ENCODE measurements at regions not wholly inside any gene's neighbourhood (a gene's known extent, or its start where the extent isn't known, plus 50 kb on each side); places are given as distances from the start of the nearest gene placed in this dataset.

DNA sequence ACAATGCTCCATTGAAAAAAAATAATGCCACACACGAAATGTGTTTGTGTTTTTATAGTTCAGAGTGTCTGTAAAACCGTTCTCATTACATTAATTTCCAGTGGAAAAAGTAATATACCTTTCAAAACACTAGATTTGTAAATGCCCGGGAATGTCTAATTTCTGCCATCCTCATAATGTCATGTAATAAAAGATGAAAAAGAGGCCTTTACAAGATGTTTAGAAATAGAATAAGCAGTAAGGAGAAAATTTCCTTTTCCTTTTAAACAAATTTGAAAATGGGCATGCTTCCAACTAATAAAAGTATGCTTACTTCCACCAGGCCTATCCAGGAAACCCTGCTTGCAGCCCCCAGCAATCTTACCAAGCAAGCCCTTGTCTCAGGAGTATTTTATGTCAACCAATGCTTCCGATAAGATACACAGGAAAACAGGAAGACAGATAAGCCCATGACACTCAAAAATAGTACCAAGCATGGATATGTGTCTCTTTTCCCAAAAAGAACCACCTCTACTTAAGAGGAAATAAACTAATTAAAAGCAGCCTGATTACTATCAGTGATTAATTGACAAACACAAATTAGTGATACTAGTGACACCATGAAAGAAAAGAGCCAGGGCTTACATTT is 894.7 kb upstream of the INTU start:
- Histone ChIP-seq H3K9ac (ENCODE audit: low read depth in 1 of 2, low read length in 2 of 2) (no peak overlapping the region), H3K4me3 (ENCODE audit: low read depth in 1 of 3, low read length in 3 of 3) (no peak overlapping the region), H3K27ac (ENCODE audit: low read depth in 1 of 2, low read length in 2 of 2) (no peak overlapping the region), H3K4me1 (ENCODE audit: control insufficient read depth in 4 of 4, insufficient read depth in 4 of 4, low read length in 3 of 4) (peaks cover 0 to 2% (median 0%) of the 10 kb centered on the region in 4 donors), H3K36me3 (ENCODE audit: control insufficient read depth in 4 of 4, insufficient read depth in 3 of 4, low read depth in 1 of 4, low read length in 3 of 4) (no peaks in the 10 kb centered on the region), H3K27me3 (ENCODE audit: control insufficient read depth in 4 of 4, insufficient read depth in 4 of 4, low read length in 3 of 4) (no peaks in the 10 kb centered on the region), H3K9me3 (ENCODE audit: control insufficient read depth in 4 of 4, low read length in 3 of 4) (no peaks in the 10 kb centered on the region)
- WGBS, result 54% methylated on average over 4 of the region's 4 CpGs
- no peak for DNase-seq (ENCODE audit: low spot score)
- no peak for TF ChIP-seq NR2F2 (IDR thresholded peaks at IDR 0.05)
- TF ChIP-seq RXRA (IDR thresholded peaks at IDR 0.05), result no peak
- TF ChIP-seq, protein P1, sequence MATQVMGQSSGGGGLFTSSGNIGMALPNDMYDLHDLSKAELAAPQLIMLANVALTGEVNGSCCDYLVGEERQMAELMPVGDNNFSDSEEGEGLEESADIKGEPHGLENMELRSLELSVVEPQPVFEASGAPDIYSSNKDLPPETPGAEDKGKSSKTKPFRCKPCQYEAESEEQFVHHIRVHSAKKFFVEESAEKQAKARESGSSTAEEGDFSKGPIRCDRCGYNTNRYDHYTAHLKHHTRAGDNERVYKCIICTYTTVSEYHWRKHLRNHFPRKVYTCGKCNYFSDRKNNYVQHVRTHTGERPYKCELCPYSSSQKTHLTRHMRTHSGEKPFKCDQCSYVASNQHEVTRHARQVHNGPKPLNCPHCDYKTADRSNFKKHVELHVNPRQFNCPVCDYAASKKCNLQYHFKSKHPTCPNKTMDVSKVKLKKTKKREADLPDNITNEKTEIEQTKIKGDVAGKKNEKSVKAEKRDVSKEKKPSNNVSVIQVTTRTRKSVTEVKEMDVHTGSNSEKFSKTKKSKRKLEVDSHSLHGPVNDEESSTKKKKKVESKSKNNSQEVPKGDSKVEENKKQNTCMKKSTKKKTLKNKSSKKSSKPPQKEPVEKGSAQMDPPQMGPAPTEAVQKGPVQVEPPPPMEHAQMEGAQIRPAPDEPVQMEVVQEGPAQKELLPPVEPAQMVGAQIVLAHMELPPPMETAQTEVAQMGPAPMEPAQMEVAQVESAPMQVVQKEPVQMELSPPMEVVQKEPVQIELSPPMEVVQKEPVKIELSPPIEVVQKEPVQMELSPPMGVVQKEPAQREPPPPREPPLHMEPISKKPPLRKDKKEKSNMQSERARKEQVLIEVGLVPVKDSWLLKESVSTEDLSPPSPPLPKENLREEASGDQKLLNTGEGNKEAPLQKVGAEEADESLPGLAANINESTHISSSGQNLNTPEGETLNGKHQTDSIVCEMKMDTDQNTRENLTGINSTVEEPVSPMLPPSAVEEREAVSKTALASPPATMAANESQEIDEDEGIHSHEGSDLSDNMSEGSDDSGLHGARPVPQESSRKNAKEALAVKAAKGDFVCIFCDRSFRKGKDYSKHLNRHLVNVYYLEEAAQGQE (IDR thresholded peaks at IDR 0.05), result no peak
- no peak for TF ChIP-seq RAD21 (IDR thresholded peaks at IDR 0.05)
- no peak for TF ChIP-seq HNF4A (conservative IDR thresholded peaks at IDR 0.05)

DNA sequence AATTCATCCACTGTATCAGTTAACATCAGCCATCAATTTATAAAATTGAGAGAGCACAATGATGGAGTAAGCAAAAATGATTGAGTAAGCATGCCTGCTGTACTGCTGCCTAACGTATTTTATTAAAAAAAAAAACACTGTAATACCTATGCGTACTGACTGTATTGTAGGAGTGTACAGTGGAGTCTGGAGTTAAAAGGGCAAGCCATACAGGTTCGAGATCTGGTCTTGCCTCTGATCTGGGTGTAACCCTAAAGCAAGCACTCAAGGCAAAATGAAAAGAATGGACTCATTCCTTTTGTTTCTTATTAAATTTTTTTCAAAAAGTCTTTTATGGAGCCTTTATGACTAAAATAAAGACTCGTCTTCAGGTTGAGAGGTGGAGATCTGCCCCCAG is 894.2 kb upstream of the INTU start:
- TF ChIP-seq, protein P1 (IDR thresholded peaks at IDR 0.05), result no peak
- TF ChIP-seq, protein P2, sequence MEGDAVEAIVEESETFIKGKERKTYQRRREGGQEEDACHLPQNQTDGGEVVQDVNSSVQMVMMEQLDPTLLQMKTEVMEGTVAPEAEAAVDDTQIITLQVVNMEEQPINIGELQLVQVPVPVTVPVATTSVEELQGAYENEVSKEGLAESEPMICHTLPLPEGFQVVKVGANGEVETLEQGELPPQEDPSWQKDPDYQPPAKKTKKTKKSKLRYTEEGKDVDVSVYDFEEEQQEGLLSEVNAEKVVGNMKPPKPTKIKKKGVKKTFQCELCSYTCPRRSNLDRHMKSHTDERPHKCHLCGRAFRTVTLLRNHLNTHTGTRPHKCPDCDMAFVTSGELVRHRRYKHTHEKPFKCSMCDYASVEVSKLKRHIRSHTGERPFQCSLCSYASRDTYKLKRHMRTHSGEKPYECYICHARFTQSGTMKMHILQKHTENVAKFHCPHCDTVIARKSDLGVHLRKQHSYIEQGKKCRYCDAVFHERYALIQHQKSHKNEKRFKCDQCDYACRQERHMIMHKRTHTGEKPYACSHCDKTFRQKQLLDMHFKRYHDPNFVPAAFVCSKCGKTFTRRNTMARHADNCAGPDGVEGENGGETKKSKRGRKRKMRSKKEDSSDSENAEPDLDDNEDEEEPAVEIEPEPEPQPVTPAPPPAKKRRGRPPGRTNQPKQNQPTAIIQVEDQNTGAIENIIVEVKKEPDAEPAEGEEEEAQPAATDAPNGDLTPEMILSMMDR (IDR thresholded peaks at IDR 0.05; ENCODE audit: low read depth, low read length, missing input control), result no peak
- TF ChIP-seq HNF4G (IDR thresholded peaks at IDR 0.05), result no peak
- no peak for TF ChIP-seq EGR1 (IDR thresholded peaks at IDR 0.05; ENCODE audit: low read depth in 2 of 2)
- no peak for TF ChIP-seq HNF4A (conservative IDR thresholded peaks at IDR 0.05)
- TF ChIP-seq, protein P3, sequence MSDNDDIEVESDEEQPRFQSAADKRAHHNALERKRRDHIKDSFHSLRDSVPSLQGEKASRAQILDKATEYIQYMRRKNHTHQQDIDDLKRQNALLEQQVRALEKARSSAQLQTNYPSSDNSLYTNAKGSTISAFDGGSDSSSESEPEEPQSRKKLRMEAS (IDR thresholded peaks at IDR 0.05), result no peak
- TF ChIP-seq TAF1 (conservative IDR thresholded peaks at IDR 0.05), result no peak
- no peak for TF ChIP-seq FOXA1 (IDR thresholded peaks at IDR 0.05)
- TF ChIP-seq, protein P4, sequence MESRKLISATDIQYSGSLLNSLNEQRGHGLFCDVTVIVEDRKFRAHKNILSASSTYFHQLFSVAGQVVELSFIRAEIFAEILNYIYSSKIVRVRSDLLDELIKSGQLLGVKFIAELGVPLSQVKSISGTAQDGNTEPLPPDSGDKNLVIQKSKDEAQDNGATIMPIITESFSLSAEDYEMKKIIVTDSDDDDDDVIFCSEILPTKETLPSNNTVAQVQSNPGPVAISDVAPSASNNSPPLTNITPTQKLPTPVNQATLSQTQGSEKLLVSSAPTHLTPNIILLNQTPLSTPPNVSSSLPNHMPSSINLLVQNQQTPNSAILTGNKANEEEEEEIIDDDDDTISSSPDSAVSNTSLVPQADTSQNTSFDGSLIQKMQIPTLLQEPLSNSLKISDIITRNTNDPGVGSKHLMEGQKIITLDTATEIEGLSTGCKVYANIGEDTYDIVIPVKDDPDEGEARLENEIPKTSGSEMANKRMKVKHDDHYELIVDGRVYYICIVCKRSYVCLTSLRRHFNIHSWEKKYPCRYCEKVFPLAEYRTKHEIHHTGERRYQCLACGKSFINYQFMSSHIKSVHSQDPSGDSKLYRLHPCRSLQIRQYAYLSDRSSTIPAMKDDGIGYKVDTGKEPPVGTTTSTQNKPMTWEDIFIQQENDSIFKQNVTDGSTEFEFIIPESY (IDR thresholded peaks at IDR 0.05), result no peak
- TF ChIP-seq NR2F2 (IDR thresholded peaks at IDR 0.05), result no peak
- no peak for TF ChIP-seq YY1 (IDR thresholded peaks at IDR 0.05)
- TF ChIP-seq, protein P5, sequence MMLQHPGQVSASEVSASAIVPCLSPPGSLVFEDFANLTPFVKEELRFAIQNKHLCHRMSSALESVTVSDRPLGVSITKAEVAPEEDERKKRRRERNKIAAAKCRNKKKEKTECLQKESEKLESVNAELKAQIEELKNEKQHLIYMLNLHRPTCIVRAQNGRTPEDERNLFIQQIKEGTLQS (IDR thresholded peaks at IDR 0.05), result no peak
- TF ChIP-seq JUND (IDR thresholded peaks at IDR 0.05), result no peak
- no peak for TF ChIP-seq GABPA (IDR thresholded peaks at IDR 0.05 in 1 of 2, conservative IDR thresholded peaks at IDR 0.05 in 1 of 2)
- no peak for TF ChIP-seq SP1 (IDR thresholded peaks at IDR 0.05)
- no peak for TF ChIP-seq RAD21 (IDR thresholded peaks at IDR 0.05)
- TF ChIP-seq FOXA2 (IDR thresholded peaks at IDR 0.05), result no peak
- TF ChIP-seq RXRA (IDR thresholded peaks at IDR 0.05), result no peak
- no peak for DNase-seq (ENCODE audit: low spot score)
- no peak overlapping the region for H3K9ac ChIP-seq (ENCODE audit: low read depth in 1 of 2, low read length in 2 of 2)
- no peak overlapping the region for H3K27ac ChIP-seq (ENCODE audit: low read depth in 1 of 2, low read length in 2 of 2)
- H3K9me3 ChIP-seq (ENCODE audit: control insufficient read depth in 4 of 4, low read length in 3 of 4), result no peaks in the 10 kb centered on the region
- 64% methylated on average over 4 of the region's 4 CpGs for WGBS
- no peaks in the 10 kb centered on the region for H3K27me3 ChIP-seq (ENCODE audit: control insufficient read depth in 4 of 4, insufficient read depth in 4 of 4, low read length in 3 of 4)
- H3K36me3 ChIP-seq (ENCODE audit: control insufficient read depth in 4 of 4, insufficient read depth in 3 of 4, low read depth in 1 of 4, low read length in 3 of 4), result no peaks in the 10 kb centered on the region
- H3K4me1 ChIP-seq (ENCODE audit: control insufficient read depth in 4 of 4, insufficient read depth in 4 of 4, low read length in 3 of 4), result peaks cover 0 to 2% (median 0%) of the 10 kb centered on the region in 4 donors
- H3K4me3 ChIP-seq (ENCODE audit: low read depth in 1 of 3, low read length in 3 of 3), result no peak overlapping the region
